ENCODE measurements at regions not wholly inside any gene's neighbourhood (a gene's known extent, or its start where the extent isn't known, plus 50 kb on each side); places are given as distances from the start of the nearest gene placed in this dataset.
"Not testable (repeated sequence)": the region's sequence is repeated elsewhere in the genome, so short reads cannot be mapped to it uniquely, and the experiment has no call there.

- H3K4me2 ChIP-seq (ENCODE audit: low read length), result no peak overlapping the region
- no peaks in the 10 kb centered on the region for H4K20me1 ChIP-seq (ENCODE audit: insufficient read depth)
- no peak overlapping the region for H2AFZ ChIP-seq (ENCODE audit: low read depth, low read length)
- H3K36me3 ChIP-seq (ENCODE audit: insufficient read depth, low read length), result no peaks in the 10 kb centered on the region
- TF ChIP-seq MXI1 (conservative IDR thresholded peaks at IDR 0.05; ENCODE audit: poor library complexity, severe bottlenecking), result no peak
- TF ChIP-seq SMC3 (conservative IDR thresholded peaks at IDR 0.05; ENCODE audit: poor library complexity), result peak; percentile 58
- TF ChIP-seq CTCF (IDR thresholded peaks at IDR 0.05; ENCODE audit: poor library complexity, severe bottlenecking), result peak; percentile 64
- TF ChIP-seq RAD21 (conservative IDR thresholded peaks at IDR 0.05), result peak; percentile 73
- H3K9me3 ChIP-seq (ENCODE audit: low read length), result no peaks in the 10 kb centered on the region
- no peak overlapping the region for H3K9ac ChIP-seq (ENCODE audit: low read length)
- no peaks in the 10 kb centered on the region for H3K27me3 ChIP-seq (ENCODE audit: insufficient read depth, low read depth, low read length)
- peak overlapping the region; percentile 47 for H3K4me3 ChIP-seq (ENCODE audit: low read length)
- no peaks in the 10 kb centered on the region for H3F3A ChIP-seq (ENCODE audit: insufficient read depth, low read length, poor library complexity, severe bottlenecking)
- H3K79me2 ChIP-seq (replicated peaks; ENCODE audit: insufficient read depth, low read length), result no peaks in the 10 kb centered on the region
- no peaks in the 10 kb centered on the region for H3K9me2 ChIP-seq (ENCODE audit: insufficient read depth, low read length)
- H3K27ac ChIP-seq (ENCODE audit: low read length), result peak overlapping the region; percentile 55
Measured at GRCh38 chr9:82763656-82764055, 299.3 kb downstream of the RASEF start.

- H3F3A ChIP-seq (ENCODE audit: insufficient read depth, low read length, poor library complexity, severe bottlenecking), result no peaks in the 10 kb centered on the region
- H3K27ac ChIP-seq (ENCODE audit: low read length), result peak overlapping the region; percentile 55
- H3K4me3 ChIP-seq (ENCODE audit: low read length), result peak overlapping the region; percentile 47
- no peaks in the 10 kb centered on the region for H3K9me2 ChIP-seq (ENCODE audit: insufficient read depth, low read length)
- H3K36me3 ChIP-seq (ENCODE audit: insufficient read depth, low read length), result no peaks in the 10 kb centered on the region
- no peaks in the 10 kb centered on the region for H4K20me1 ChIP-seq (ENCODE audit: insufficient read depth)
- no peak overlapping the region for H3K9ac ChIP-seq (ENCODE audit: low read length)
- H2AFZ ChIP-seq (ENCODE audit: low read depth, low read length), result no peak overlapping the region
- no peaks in the 10 kb centered on the region for H3K27me3 ChIP-seq (ENCODE audit: insufficient read depth, low read depth, low read length)
- peak overlapping the region; percentile 29 for H3K4me2 ChIP-seq (ENCODE audit: low read length)
- no peaks in the 10 kb centered on the region for H3K9me3 ChIP-seq (ENCODE audit: low read length)
- TF ChIP-seq EP300 (conservative IDR thresholded peaks at IDR 0.05; ENCODE audit: poor library complexity, severe bottlenecking) (peak; percentile 50), POLR2AphosphoS5 (IDR thresholded peaks at IDR 0.05) (no peak), MXI1 (conservative IDR thresholded peaks at IDR 0.05; ENCODE audit: poor library complexity, severe bottlenecking) (no peak)
- no peaks in the 10 kb centered on the region for H3K79me2 ChIP-seq (replicated peaks; ENCODE audit: insufficient read depth, low read length)
Measured at GRCh38 chr9:82764061-82764668, 298.8 kb downstream of the RASEF start.

- H4K20me1 ChIP-seq (ENCODE audit: insufficient read depth); H3K79me2 ChIP-seq (replicated peaks; ENCODE audit: insufficient read depth, low read length); H3F3A ChIP-seq (ENCODE audit: insufficient read depth, low read length, poor library complexity, severe bottlenecking); H3K9me3 ChIP-seq (ENCODE audit: low read length); H3K9ac ChIP-seq (ENCODE audit: low read length); H3K36me3 ChIP-seq (ENCODE audit: insufficient read depth, low read length); H2AFZ ChIP-seq (ENCODE audit: low read depth, low read length); H3K4me2 ChIP-seq (ENCODE audit: low read length); H3K27ac ChIP-seq (ENCODE audit: low read length); H3K9me2 ChIP-seq (ENCODE audit: insufficient read depth, low read length); H3K27me3 ChIP-seq (ENCODE audit: insufficient read depth, low read depth, low read length); H3K4me3 ChIP-seq (ENCODE audit: low read length): not testable (repeated sequence)
Measured at GRCh38 chr9:82774707-82775231, 288.2 kb downstream of the RASEF start.

GRCh38 chr9:82776508-82776907, 286.4 kb downstream of the RASEF start:
- Histone ChIP-seq H3K4me2 (ENCODE audit: low read length) (no peak overlapping the region), H3K9ac (ENCODE audit: low read length) (no peak overlapping the region), H3K27ac (ENCODE audit: low read length) (no peak overlapping the region), H3K79me2 (replicated peaks; ENCODE audit: insufficient read depth, low read length) (no peaks in the 10 kb centered on the region), H3K9me3 (ENCODE audit: low read length) (no peaks in the 10 kb centered on the region), H3K9me2 (ENCODE audit: insufficient read depth, low read length) (no peaks in the 10 kb centered on the region), H4K20me1 (ENCODE audit: insufficient read depth) (no peaks in the 10 kb centered on the region), H3K4me3 (ENCODE audit: low read length) (no peak overlapping the region), H3F3A (ENCODE audit: insufficient read depth, low read length, poor library complexity, severe bottlenecking) (no peaks in the 10 kb centered on the region), H3K36me3 (ENCODE audit: insufficient read depth, low read length) (no peaks in the 10 kb centered on the region), H3K27me3 (ENCODE audit: insufficient read depth, low read depth, low read length) (no peaks in the 10 kb centered on the region), H2AFZ (ENCODE audit: low read depth, low read length) (no peak overlapping the region)
- no peak for TF ChIP-seq EP300 (conservative IDR thresholded peaks at IDR 0.05; ENCODE audit: poor library complexity, severe bottlenecking)
- TF ChIP-seq MXI1 (conservative IDR thresholded peaks at IDR 0.05; ENCODE audit: poor library complexity, severe bottlenecking), result no peak
- no peak for TF ChIP-seq TAF1 (IDR thresholded peaks at IDR 0.05; ENCODE audit: low read depth)
- TF ChIP-seq EZH2 (IDR thresholded peaks at IDR 0.05; ENCODE audit: borderline replicate concordance, insufficient read depth, low read length, poor library complexity, severe bottlenecking), result no peak
